H1 (cell line): ENCODE measurements at regions not wholly inside any gene's neighbourhood (a gene's known extent, or its start where the extent isn't known, plus 50 kb on each side); places are given as distances from the start of the nearest gene placed in this dataset.

Experiments used
- CTCF ChIA-PET: fragments of 300-600 bp; sonication (Branson Sonifier 250); formaldehyde crosslinking; loops from one replicate; lab custom pipeline; 2021; ENCODE audit not compliant: partially characterized antibody; lab: Charles Lee
- POLR2A ChIA-PET: fragments of 300-600 bp; sonication (Branson Sonifier 250); formaldehyde crosslinking; loops from one replicate; lab custom pipeline; 2021; ENCODE audit warnings: inconsistent platforms; ENCODE audit not compliant: partially characterized antibody; lab: Charles Lee
- DNase-seq, 2 experiments: peaks; one replicate each; pipeline versions ENCODE4 v3.0.0 to v3.0.0-alpha.2; 2010 to 2022; ENCODE audit warnings: low spot score in 2 of 2, low read depth in 1 of 2, mixed read lengths in 1 of 2
- FAIRE-seq: peaks from 2 replicates; lab custom pipeline; 2011; peaks lifted over from hg19 to GRCh38; lab: Jason Lieb, UNC
- H2AFZ ChIP-seq: 2 replicates; pipeline ENCODE4 v1.8.1; 2012; ENCODE audit warnings: low read length, inconsistent platforms
- H2AK5ac ChIP-seq: 2 replicates; pipeline ENCODE4 v1.6.1; 2013; ENCODE audit warnings: low read depth, low read length
- H2BK120ac ChIP-seq: replicated peaks from 2 replicates; pipeline ENCODE3; 2013; ENCODE audit warnings: low read depth, low read length, inconsistent platforms
- H2BK12ac ChIP-seq: 2 replicates; pipeline ENCODE4 v1.6.1; 2013; ENCODE audit warnings: low read depth, low read length
- H2BK15ac ChIP-seq: 2 replicates; pipeline ENCODE4 v1.6.1; 2013; ENCODE audit warnings: low read length
- H2BK20ac ChIP-seq: 2 replicates; pipeline ENCODE4 v1.6.1; 2013; ENCODE audit warnings: low read length
- H2BK5ac ChIP-seq: 2 replicates; pipeline ENCODE4 v1.6.1; 2013; ENCODE audit warnings: low read depth, low read length
- H3K14ac ChIP-seq: 2 replicates; pipeline ENCODE4 v1.6.1; 2013; ENCODE audit warnings: inconsistent platforms; ENCODE audit not compliant: insufficient read length
- H3K18ac ChIP-seq: 2 replicates; pipeline ENCODE4 v1.6.1; 2013; ENCODE audit warnings: low read length; ENCODE audit errors: extremely low read depth
- H3K23ac ChIP-seq: 2 replicates; pipeline ENCODE4 v1.6.1; 2013; ENCODE audit warnings: inconsistent platforms; ENCODE audit not compliant: insufficient read length
- H3K23me2 ChIP-seq: 2 replicates; pipeline ENCODE4 v1.6.1; 2013; ENCODE audit warnings: low read depth, low read length
- H3K27ac ChIP-seq: 2 replicates; pipeline ENCODE4 v1.6.1; 2011; ENCODE audit warnings: low read depth, low read length, inconsistent platforms
- H3K27me3 ChIP-seq, 4 experiments: replicated peaks in 1 of 4; 1 replicate in 1 of 4; 2 replicates in 3 of 4; pipeline versions ENCODE4 v1.6.1 to v1.8.1; 2011 to 2013; ENCODE audit warnings: low read length in 3 of 4, mild to moderate bottlenecking in 3 of 4, inconsistent platforms in 2 of 4, mixed read lengths in 2 of 4, moderate library complexity in 1 of 4; ENCODE audit not compliant: control insufficient read depth in 3 of 4, insufficient read depth in 3 of 4; ENCODE audit errors: extremely low read depth in 1 of 4
- H3K36me3 ChIP-seq, 4 experiments: 2 replicates each; pipeline versions ENCODE4 v1.6.1 to v1.8.1; 2011 to 2013; ENCODE audit warnings: mild to moderate bottlenecking in 4 of 4, low read length in 3 of 4, moderate library complexity in 2 of 4, control low read depth in 1 of 4, inconsistent platforms in 1 of 4; ENCODE audit not compliant: insufficient read depth in 4 of 4, control insufficient read depth in 2 of 4
- H3K4ac ChIP-seq: replicated peaks from 2 replicates; pipeline ENCODE3; 2013; ENCODE audit warnings: low read length, low read depth, mixed read lengths, inconsistent platforms; ENCODE audit not compliant: insufficient read length
- H3K4me1 ChIP-seq, 4 experiments: replicated peaks in 1 of 4; 1 replicate in 1 of 4; 2 replicates in 3 of 4; pipeline versions ENCODE4 v1.6.1 to v1.8.1; 2011 to 2013; ENCODE audit warnings: low read length in 3 of 4, inconsistent platforms in 2 of 4, mixed read lengths in 1 of 4; ENCODE audit not compliant: insufficient read depth in 4 of 4, control insufficient read depth in 3 of 4
- H3K4me2 ChIP-seq, 2 experiments: 2 replicates each; pipeline versions ENCODE4 v1.6.1 to v1.8.1; 2011 to 2013; ENCODE audit warnings: low read depth in 2 of 2, low read length in 2 of 2, control low read depth in 1 of 2, inconsistent platforms in 1 of 2, mild to moderate bottlenecking in 1 of 2; ENCODE audit not compliant: insufficient read depth in 1 of 2
- H3K4me3 ChIP-seq, 4 experiments: fragments of 200-600, 300-600 bp in 1 of 4; sonication (generic), shearing (Covaris generic), sonication (Bioruptor Twin) in 1 of 4; 2 replicates each; pipeline versions ENCODE4 v1.5.1 to v1.8.1; 2011 to 2016; ENCODE audit warnings: low read length in 4 of 4, low read depth in 3 of 4, control low read depth in 2 of 4, inconsistent platforms in 2 of 4, mild to moderate bottlenecking in 2 of 4, mixed read lengths in 1 of 4, moderate library complexity in 1 of 4; ENCODE audit not compliant: insufficient read depth in 2 of 4; ENCODE audit errors: extremely low read depth in 1 of 4
- H3K56ac ChIP-seq: replicated peaks from 2 replicates; pipeline ENCODE3; 2013; ENCODE audit warnings: low read depth, mild to moderate bottlenecking, mixed read lengths, low read length, inconsistent platforms; ENCODE audit not compliant: insufficient read length
- H3K79me1 ChIP-seq: 2 replicates; pipeline ENCODE4 v1.6.1; 2013; ENCODE audit warnings: low read depth, low read length, control low read depth
- H3K79me2 ChIP-seq, 2 experiments: 2 replicates each; pipeline versions ENCODE4 v1.6.1 to v1.8.1; 2012 to 2013; ENCODE audit warnings: low read length in 2 of 2, mild to moderate bottlenecking in 2 of 2, inconsistent platforms in 1 of 2; ENCODE audit not compliant: insufficient read depth in 2 of 2, control insufficient read depth in 1 of 2
- H3K9ac ChIP-seq, 4 experiments: replicated peaks in 1 of 4; 1 replicate in 1 of 4; 2 replicates in 3 of 4; pipeline versions ENCODE4 v1.6.1 to v1.8.1; 2011 to 2013; ENCODE audit warnings: low read depth in 3 of 4, low read length in 3 of 4, control low read depth in 2 of 4, mild to moderate bottlenecking in 2 of 4, moderate library complexity in 2 of 4, inconsistent platforms in 1 of 4; ENCODE audit errors: extremely low read depth in 1 of 4
- H3K9me3 ChIP-seq, 2 experiments: 2 replicates each; pipeline versions ENCODE4 v1.6.1 to v1.8.1; 2012 to 2013; ENCODE audit warnings: mild to moderate bottlenecking in 2 of 2, moderate library complexity in 2 of 2, control low read depth in 1 of 2, inconsistent platforms in 1 of 2, low read depth in 1 of 2, low read length in 1 of 2, mixed read lengths in 1 of 2; ENCODE audit not compliant: insufficient read depth in 2 of 2
- H4K20me1 ChIP-seq, 2 experiments: replicated peaks in 1 of 2; 2 replicates each; pipeline versions ENCODE3 to v1.8.1; 2011 to 2013; ENCODE audit warnings: inconsistent platforms in 2 of 2, low read length in 2 of 2, mild to moderate bottlenecking in 1 of 2; ENCODE audit not compliant: insufficient read depth in 2 of 2, control insufficient read depth in 1 of 2
- H4K5ac ChIP-seq: 2 replicates; pipeline ENCODE4 v1.6.1; 2013; ENCODE audit warnings: low read length, low read depth, mixed read lengths, inconsistent platforms; ENCODE audit not compliant: insufficient read length
- H4K8ac ChIP-seq: 2 replicates; pipeline ENCODE4 v1.8.0; 2013; ENCODE audit warnings: mild to moderate bottlenecking, moderate library complexity, low read length, inconsistent platforms; ENCODE audit not compliant: insufficient read depth; ENCODE audit errors: extremely low read depth
- H4K91ac ChIP-seq: replicated peaks from 2 replicates; pipeline ENCODE3; 2013; ENCODE audit warnings: low read length, mixed read lengths, inconsistent platforms; ENCODE audit not compliant: insufficient read length
- CHD2 ChIP-seq: IDR thresholded peaks from 2 replicates; pipeline ENCODE4 v1.6.1; 2012; ENCODE audit warnings: low read length, improper control_type of control experiment
- EZH2 ChIP-seq: fragments of 200-600 bp; sonication (generic); IDR thresholded peaks from 2 replicates; pipeline ENCODE4 v1.7.1; 2012; ENCODE audit warnings: low read depth, mild to moderate bottlenecking, moderate library complexity, low read length, inconsistent platforms; ENCODE audit not compliant: severe bottlenecking
- GTF2F1 ChIP-seq: IDR thresholded peaks from 2 replicates; pipeline ENCODE4 v1.6.1; 2012; ENCODE audit warnings: low read depth, low read length, improper control_type of control experiment, borderline replicate concordance
- JUN ChIP-seq: IDR thresholded peaks from 2 replicates; pipeline ENCODE4 v1.6.1; 2011; ENCODE audit warnings: low read depth, mild to moderate bottlenecking, improper control_type of control experiment, low read length
- MAFK ChIP-seq: IDR thresholded peaks from 2 replicates; pipeline ENCODE4 v1.6.1; 2012; ENCODE audit warnings: low read depth, mild to moderate bottlenecking, improper control_type of control experiment, low read length
- MAX ChIP-seq: IDR thresholded peaks from 2 replicates; pipeline ENCODE4 v1.6.1; 2012; ENCODE audit warnings: inconsistent platforms
- NRF1 ChIP-seq: IDR thresholded peaks from 2 replicates; pipeline ENCODE4 v1.6.1; 2011; ENCODE audit warnings: mild to moderate bottlenecking, low read depth, low read length, improper control_type of control experiment
- POLR2AphosphoS5 ChIP-seq: IDR thresholded peaks from 2 replicates; pipeline ENCODE4 v1.6.1; 2011; ENCODE audit warnings: low read depth, low read length
- POU5F1 ChIP-seq: IDR thresholded peaks from 2 replicates; pipeline ENCODE4 v1.6.1; 2011; ENCODE audit warnings: low read depth, mild to moderate bottlenecking, low read length, moderate library complexity
- RFX5 ChIP-seq: IDR thresholded peaks from 2 replicates; pipeline ENCODE4 v1.6.1; 2011; ENCODE audit warnings: low read depth, low read length, improper control_type of control experiment, borderline replicate concordance
- SAP30 ChIP-seq: fragments of 300-600 bp; sonication (generic); IDR thresholded peaks from 2 replicates; pipeline ENCODE4 v1.7.1; 2012; ENCODE audit warnings: low read length, moderate library complexity, mild to moderate bottlenecking, inconsistent platforms; ENCODE audit not compliant: insufficient read depth, insufficient replicate concordance
- SIRT6 ChIP-seq: IDR thresholded peaks from one replicate; pipeline ENCODE4 v1.7.1; 2012; ENCODE audit warnings: low read length, inconsistent platforms
- SIX5 ChIP-seq: IDR thresholded peaks from 2 replicates; pipeline ENCODE4 v1.6.1; 2011; ENCODE audit warnings: mild to moderate bottlenecking, low read depth, low read length
- SP2 ChIP-seq: IDR thresholded peaks from 2 replicates; pipeline ENCODE4 v1.6.1; 2012; ENCODE audit warnings: mild to moderate bottlenecking, low read length, inconsistent platforms
- TEAD4 ChIP-seq: IDR thresholded peaks from 2 replicates; pipeline ENCODE4 v1.6.1; 2012; ENCODE audit warnings: low read depth, low read length, inconsistent platforms, mixed read lengths
- WGBS, 2 experiments: shearing (Covaris generic) in 1 of 2; methylation state at CpG; one replicate each; pipeline versions ENCODE4 v1.1.6 to v1.1.7; 2013 to 2015; ENCODE audit warnings: low lambda C conversion rate in 2 of 2, mixed read lengths in 2 of 2, inconsistent platforms in 1 of 2, low coverage in 1 of 2, missing lambda C conversion rate in 1 of 2; ENCODE audit not compliant: insufficient replicate concordance in 2 of 2, insufficient coverage in 1 of 2, insufficient read length in 1 of 2; ENCODE audit errors: extremely low coverage in 1 of 2, missing lambda C conversion rate in 1 of 2; 5-methylcytosine and 5-hydroxymethylcytosine counted together

GRCh38 chr3:64932666-64933342 is 245.0 kb upstream of the ADAMTS9 start:
- DNase-seq, result no peak

More at GRCh38 chr3:64932666-64933342, 245.0 kb upstream of the ADAMTS9 start:
- Histone ChIP-seq H2BK120ac (no peak overlapping the region), H3K9me3 (no peaks in the 10 kb centered on the region), H3K4me1 (no peaks in the 10 kb centered on the region), H2BK20ac (no peak overlapping the region), H4K20me1 (no peaks in the 10 kb centered on the region), H2AK5ac (no peak overlapping the region), H4K91ac (no peak overlapping the region), H3K18ac (no peak overlapping the region), H4K5ac (no peak overlapping the region), H2BK15ac (no peak overlapping the region), H4K8ac (no peak overlapping the region), H3K27ac (no peak overlapping the region), H3K9ac (no peak overlapping the region), H2BK5ac (no peak overlapping the region), H3K56ac (no peak overlapping the region), H2AFZ (no peak overlapping the region), H2BK12ac (no peak overlapping the region), H3K4ac (no peak overlapping the region), H3K23me2 (no peaks in the 10 kb centered on the region), H3K14ac (no peak overlapping the region), H3K79me2 (no peaks in the 10 kb centered on the region), H3K4me2 (no peak overlapping the region), H3K79me1 (no peaks in the 10 kb centered on the region), H3K4me3 (no peak overlapping the region), H3K27me3 (no peaks in the 10 kb centered on the region), H3K23ac (no peak overlapping the region), H3K36me3 (no peaks in the 10 kb centered on the region)
- FAIRE-seq, result no peak
- ChIA-PET CTCF (interaction anchor here (1.0 kb wide), 1 partner anchor 9 kb away, joined by 3 read pairs; no protein-coding TSS in a partner anchor), POLR2A (no interaction called here)
- TF ChIP-seq EZH2 (no peak), RFX5 (no peak), MAX (no peak), SP2 (no peak), POLR2AphosphoS5 (no peak), CHD2 (no peak), SIX5 (no peak), GTF2F1 (no peak), TEAD4 (no peak), SAP30 (no peak), NRF1 (no peak), JUN (no peak), SIRT6 (no peak), MAFK (no peak), POU5F1 (no peak)
- 88% methylated on average over 7 of the region's 8 CpGs; no CpG with 5 or more reads in 1 of the 2 experiments for WGBS, 2 experiments
